GM18909 (cell line): ENCODE measurements at regions not wholly inside any gene's neighbourhood (a gene's known extent, or its start where the extent isn't known, plus 50 kb on each side); places are given as distances from the start of the nearest gene placed in this dataset.

ENCODE experiments used
- ATAC-seq: cut with Tn5 transposase; IDR thresholded peaks from one replicate; pipeline ENCODE4 v1.9.1; 2021; ENCODE audit warnings: mild to moderate bottlenecking; ENCODE audit not compliant: unreplicated experiment, poor library complexity

DNA sequence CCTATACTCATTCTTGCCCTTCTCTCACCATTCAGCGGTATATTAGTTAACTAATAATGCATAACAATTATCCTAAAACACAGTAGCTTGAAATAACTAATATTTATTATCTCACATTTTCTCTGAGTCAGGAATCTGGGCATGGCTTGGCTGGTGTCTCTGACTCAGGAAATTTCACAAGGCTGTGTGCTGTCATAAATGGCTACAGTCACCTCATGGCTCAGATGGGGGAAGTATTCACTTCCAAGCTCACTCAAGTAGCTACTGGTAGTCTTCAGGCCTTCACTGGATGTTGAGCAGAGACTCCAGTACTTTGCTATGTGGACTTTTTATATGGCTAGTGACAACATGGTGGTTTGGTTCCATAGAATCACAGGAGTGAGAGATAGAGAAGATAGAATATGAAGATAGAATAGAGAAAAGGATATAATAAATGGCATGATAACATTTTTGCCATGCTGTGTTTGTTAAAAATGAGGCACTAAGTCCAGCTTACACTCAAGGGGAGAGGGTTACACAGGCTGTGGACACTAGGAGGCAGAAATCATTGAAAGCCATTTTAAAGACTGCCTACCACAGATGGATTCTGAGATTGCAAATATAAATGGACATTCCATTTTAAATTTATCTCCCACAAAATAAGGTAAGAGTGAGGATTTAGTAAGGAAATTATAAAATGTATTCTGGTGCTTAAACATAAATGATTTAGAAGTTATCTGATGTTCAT is 997.8 kb upstream of the CHORDC1 start:
- ATAC-seq, result no peak

DNA sequence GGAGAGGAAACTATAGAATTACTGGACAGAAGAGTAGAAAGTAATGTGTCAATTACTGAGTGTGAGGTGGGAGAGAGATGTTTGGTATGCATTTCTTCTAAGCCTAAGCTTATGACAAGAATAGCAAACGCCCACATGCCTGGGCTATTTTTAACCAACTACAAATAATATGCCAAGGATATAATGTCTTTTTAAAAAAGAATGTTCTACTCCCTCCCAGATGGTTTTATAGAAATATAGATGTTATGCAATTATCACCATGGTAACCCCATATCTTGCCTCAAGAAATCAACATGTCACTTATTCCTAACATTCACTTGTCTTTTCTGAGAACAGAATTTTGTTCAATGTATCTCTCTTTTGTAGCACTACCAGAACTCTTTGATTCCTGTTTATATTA is 996.7 kb upstream of the CHORDC1 start:
- no peak for ATAC-seq

DNA sequence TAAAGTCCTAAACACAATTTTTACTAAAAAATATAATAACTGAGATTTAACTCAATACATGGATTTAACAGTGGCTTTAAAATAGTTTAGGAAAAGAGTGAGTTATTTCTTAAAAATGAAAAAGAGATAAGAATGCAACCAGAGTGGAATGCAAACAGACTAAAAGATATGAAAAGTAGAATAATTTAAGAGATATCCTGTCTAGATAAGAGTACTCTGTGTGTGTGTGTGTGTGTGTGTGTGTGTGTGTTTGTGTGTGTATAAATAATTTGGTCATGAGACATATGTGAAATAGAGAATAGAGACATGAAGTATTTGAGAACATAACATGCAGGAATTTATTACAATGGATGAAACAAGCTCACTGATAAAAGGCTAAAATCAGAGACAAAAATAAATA is 986.9 kb upstream of the CHORDC1 start:
- ATAC-seq, result no peak

DNA sequence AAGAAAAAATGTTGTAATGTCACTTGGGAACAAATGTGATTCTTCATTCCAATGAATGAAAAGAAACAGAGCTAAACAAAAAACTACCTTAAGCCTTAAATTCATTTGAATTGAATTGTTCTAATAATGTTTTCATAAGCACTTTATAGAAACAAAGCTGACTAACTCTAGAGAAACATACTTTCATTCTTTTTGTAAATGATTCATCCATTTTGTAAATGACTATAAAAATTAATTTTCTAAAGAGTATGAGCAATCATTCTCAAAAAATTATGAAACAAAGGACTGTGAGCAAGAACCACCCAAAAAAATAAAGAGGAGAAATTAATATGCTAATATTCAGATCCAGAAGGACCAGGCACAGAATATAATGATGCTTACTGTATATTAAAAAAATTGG is 986.5 kb upstream of the CHORDC1 start:
- ATAC-seq, result no peak

- no peak for ATAC-seq
Observed at GRCh38 chr11:91199866-91200265, 977.0 kb upstream of the CHORDC1 start.

DNA sequence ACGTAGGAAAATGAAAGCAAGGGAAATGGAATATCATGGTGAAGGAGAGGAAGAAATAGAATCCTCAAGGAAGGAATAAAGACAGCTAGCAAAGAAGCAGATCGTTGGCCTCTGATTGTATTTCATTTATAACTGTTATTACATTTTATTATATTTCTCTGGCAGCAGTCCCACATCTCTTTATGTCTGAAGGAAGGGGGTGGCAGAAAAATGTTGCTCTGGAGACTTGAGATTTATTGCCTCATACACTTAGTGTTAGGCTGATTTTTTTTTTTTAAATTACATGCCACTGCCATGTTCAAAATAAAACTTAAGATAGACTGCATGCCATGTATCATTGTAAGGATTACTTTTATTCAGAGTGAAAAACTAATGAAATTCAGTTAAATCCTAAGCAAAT is 971.7 kb upstream of the CHORDC1 start:
- ATAC-seq, result no peak

- no peak for ATAC-seq
Observed at GRCh38 chr11:91188484-91188883, 965.6 kb upstream of the CHORDC1 start.

DNA sequence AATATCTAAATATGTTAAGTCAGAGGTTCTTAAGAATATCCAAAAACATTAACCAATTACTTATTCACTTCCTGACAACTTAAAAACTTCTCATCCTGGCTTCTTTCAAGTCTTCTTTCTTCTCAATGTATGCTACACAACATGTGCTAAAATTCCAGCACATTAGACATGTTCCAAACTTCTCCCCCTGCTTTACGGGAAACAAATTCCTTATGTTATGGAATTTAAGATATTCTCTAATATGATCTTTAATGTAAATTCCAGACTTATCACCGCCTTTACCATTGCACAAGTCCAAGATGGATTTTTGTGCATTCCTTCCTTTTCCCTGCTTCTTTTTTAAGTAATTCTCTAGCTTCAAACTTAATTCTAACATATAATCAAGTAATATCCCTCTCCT is 964.5 kb upstream of the CHORDC1 start:
- ATAC-seq, result no peak

- ATAC-seq, result no peak
Observed at GRCh38 chr11:91178366-91178765, 955.5 kb upstream of the CHORDC1 start.

GRCh38 chr11:91174734-91175133 is 951.9 kb upstream of the CHORDC1 start:
- no peak for ATAC-seq

DNA sequence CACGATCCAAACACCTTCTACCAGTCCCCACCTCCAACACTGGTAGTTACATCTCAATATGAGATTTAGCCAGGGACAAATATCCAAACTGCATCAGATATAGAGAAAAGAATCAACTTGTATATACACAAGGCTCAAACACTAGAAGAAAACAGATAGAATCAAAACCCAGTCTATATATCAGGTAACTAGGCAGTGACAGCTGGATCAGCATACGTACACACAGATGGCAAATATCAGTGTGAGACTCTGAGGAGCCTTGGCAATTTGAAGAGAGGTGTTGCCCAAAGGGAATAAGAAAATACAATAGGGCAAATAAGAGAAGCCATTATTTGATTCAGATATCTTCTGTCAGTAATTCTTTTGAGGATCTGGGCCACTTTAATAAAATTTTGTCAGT is 951.3 kb upstream of the CHORDC1 start:
- no peak for ATAC-seq

GRCh38 chr11:91173701-91174100 is 950.9 kb upstream of the CHORDC1 start:
- ATAC-seq, result no peak

DNA sequence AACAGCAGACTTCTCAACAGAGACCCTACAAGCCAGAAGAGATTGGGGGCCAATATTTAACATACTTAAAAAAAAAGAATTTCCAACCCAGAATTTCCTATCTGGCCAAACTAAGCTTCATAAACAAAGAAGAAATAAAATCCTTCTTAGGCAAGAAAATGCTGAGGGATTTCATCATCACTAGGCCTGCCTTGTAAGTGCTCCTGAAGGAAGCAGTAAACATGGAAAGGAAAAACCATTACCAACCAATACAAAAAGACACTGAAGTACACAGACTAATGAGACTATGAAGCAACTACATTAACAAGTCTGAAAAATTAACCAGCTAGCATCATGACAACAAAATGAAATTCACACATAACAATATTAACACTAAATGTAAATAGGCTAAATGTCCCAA is 947.9 kb upstream of the CHORDC1 start:
- no peak for ATAC-seq

DNA sequence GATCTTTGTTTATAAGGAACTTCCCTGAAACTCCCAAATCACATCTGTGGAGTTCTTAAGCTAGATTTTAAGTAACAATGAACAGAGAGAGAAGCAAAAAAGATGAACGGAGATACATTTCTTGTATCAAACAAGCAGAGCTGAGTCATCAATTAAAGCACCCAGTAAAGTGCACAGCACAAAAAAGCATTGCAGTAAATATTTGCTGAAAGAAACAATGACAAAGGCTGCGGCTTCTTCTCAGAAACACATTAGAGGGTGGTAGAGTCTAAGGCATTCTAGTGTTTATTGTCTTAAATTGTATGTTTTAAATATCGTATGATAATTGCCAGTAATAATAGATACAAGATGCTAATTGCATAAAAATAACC is 941.6 kb upstream of the CHORDC1 start:
- ATAC-seq, result no peak

- ATAC-seq, result no peak
Observed at GRCh38 chr11:91163619-91164451, 941.0 kb upstream of the CHORDC1 start.

DNA sequence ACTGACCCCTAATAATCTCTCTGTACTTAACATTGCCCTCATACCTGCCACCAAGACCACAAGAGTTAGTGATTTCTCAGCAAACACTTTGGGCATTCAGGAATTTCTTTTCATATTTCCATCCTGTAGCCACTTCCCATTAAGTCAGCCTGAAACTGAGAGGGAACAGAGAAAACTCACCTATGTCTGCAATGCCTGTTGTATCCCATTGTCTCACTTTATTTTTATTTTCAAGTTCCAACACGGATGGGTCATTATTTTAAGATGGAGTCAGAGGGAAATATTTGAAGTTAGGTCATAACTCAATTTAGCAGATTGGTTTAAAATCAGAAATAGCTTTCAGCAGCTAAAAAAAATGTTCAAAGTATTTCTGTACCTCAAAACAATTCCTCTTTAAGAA is 937.8 kb upstream of the CHORDC1 start:
- ATAC-seq, result no peak

GRCh38 chr11:91158891-91159537 is 936.2 kb upstream of the CHORDC1 start:
- ATAC-seq, result no peak

- no peak for ATAC-seq
Observed at GRCh38 chr11:91158297-91158696, 935.4 kb upstream of the CHORDC1 start.

- no peak for ATAC-seq
Observed at GRCh38 chr11:91156041-91156440, 933.2 kb upstream of the CHORDC1 start.

DNA sequence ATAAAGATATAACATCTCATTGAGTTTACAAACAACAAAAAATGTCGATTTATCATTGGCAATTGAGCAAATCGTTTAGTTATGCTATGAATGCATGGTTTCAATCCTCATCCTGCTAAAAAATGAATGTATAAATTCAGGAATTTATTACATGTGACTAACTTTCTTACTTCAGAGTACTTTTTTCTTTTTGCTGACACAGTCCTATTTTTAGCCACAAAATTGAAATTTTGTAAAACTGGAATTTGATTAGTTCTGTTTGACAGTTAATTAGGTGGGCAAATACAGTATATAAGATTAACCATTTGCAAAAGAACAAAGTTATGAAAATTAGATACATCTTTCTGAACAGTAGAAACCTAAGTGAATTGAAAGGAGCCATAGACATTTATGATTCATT is 925.0 kb upstream of the CHORDC1 start:
- ATAC-seq, result no peak

DNA sequence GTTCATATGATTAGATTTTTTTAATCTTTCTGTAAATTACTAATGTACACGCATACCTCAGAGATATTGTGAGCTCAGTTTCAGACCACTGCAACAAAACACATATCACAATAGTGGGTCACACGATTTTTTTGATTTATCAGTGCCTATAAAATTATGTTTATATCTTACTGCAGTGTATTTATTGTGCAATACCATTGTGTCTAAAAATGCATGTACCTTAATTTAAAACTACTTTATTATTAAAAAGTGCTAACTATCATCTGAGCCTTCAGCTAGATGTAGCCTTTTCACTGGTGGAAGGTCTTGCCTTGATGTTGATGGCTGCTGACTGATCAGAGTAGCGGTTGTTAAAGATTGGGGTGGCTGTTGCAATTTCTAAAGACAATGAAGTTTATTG is 918.8 kb upstream of the CHORDC1 start:
- ATAC-seq, result no peak
